ENCODE measurements at regions not wholly inside any gene's neighbourhood (a gene's known extent, or its start where the extent isn't known, plus 50 kb on each side); places are given as distances from the start of the nearest gene placed in this dataset.
A peak's percentile ranks its signal among the peaks of the same experiment; 100 is the strongest.

- H3K27ac Mint-ChIP-seq (ENCODE audit: unreplicated experiment), result no peak overlapping the region
Measured at GRCh38 chr2:134776836-134777235, 58.0 kb upstream of the TMEM163 start.

DNA sequence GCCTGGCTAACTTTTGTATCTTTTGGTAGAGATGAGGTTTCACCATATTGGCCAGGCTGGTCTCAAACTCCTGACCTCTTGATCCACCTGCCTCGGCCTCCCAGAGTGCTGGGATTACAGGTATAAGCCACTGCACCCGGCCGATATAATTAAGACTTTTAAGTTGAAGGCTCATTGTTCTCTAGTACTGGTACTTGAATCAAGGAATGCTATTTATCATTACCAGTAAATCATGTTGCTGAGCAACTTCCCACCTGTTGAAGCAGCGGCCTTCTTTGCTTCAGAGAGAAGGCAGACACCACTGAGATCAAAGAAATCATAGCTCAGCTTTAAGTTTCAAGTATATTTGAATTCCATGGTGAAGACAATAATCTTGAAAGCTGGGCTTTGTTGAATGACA, 58.8 kb upstream of the TMEM163 start:
- H3K4me1 Mint-ChIP-seq (ENCODE audit: low read depth, unreplicated experiment), result no peaks in the 10 kb centered on the region

More at GRCh38 chr2:134776836-134777235, 58.0 kb upstream of the TMEM163 start:
- H3K27me3 Mint-ChIP-seq (ENCODE audit: insufficient read depth, unreplicated experiment), result no peaks in the 10 kb centered on the region
- Histone ChIP-seq H3K36me3 (ENCODE audit: control insufficient read depth, insufficient read depth, low read length) (no peaks in the 10 kb centered on the region), H3K9me3 (no peaks in the 10 kb centered on the region), H3K4me3 (ENCODE audit: low read depth, low read length) (no peak overlapping the region), H3K4me1 (0 out of 2 replicates have a peak, but pooled peaks cover 3% of the 10 kb centered on the region), H3K27me3 (replicated peaks; ENCODE audit: control insufficient read depth, insufficient read depth, low read length) (no peaks in the 10 kb centered on the region)
- H3K36me3 Mint-ChIP-seq (ENCODE audit: insufficient read depth, unreplicated experiment), result no peaks in the 10 kb centered on the region
- no peaks in the 10 kb centered on the region for H3K4me1 Mint-ChIP-seq (ENCODE audit: low read depth, unreplicated experiment)
- POLR2A ChIA-PET, result no interaction called here
- no peaks in the 10 kb centered on the region for H3K9me3 Mint-ChIP-seq (ENCODE audit: unreplicated experiment)
- no peak overlapping the region for H3K4me3 Mint-ChIP-seq (ENCODE audit: unreplicated experiment)
- BruUV-seq (replicated peaks), result no TSS peak
- DNase-seq, result no peak
- TF ChIP-seq, protein P1, sequence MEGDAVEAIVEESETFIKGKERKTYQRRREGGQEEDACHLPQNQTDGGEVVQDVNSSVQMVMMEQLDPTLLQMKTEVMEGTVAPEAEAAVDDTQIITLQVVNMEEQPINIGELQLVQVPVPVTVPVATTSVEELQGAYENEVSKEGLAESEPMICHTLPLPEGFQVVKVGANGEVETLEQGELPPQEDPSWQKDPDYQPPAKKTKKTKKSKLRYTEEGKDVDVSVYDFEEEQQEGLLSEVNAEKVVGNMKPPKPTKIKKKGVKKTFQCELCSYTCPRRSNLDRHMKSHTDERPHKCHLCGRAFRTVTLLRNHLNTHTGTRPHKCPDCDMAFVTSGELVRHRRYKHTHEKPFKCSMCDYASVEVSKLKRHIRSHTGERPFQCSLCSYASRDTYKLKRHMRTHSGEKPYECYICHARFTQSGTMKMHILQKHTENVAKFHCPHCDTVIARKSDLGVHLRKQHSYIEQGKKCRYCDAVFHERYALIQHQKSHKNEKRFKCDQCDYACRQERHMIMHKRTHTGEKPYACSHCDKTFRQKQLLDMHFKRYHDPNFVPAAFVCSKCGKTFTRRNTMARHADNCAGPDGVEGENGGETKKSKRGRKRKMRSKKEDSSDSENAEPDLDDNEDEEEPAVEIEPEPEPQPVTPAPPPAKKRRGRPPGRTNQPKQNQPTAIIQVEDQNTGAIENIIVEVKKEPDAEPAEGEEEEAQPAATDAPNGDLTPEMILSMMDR (IDR thresholded peaks at IDR 0.05; ENCODE audit: insufficient read depth in 1 of 2, low read depth in 1 of 2, low read length in 1 of 2, severe bottlenecking in 1 of 2, unreplicated experiment in 1 of 2), result no peak
- intact Hi-C loops (cut with micrococcal nuclease; ENCODE audit: unreplicated experiment), result loop anchor here (5.0 kb wide), 1 partner anchor 120 kb away; no protein-coding TSS in a partner anchor
- CTCF ChIA-PET, result interaction anchor here (0.6 kb wide), 1 partner anchor 141 kb away, joined by 3 read pairs; no protein-coding TSS in a partner anchor

GRCh38 chr2:134778372-134778771, 59.6 kb upstream of the TMEM163 start:
- Mint-ChIP-seq H3K9me3 (ENCODE audit: unreplicated experiment) (no peaks in the 10 kb centered on the region), H3K36me3 (ENCODE audit: insufficient read depth, unreplicated experiment) (no peaks in the 10 kb centered on the region), H3K27me3 (ENCODE audit: insufficient read depth, unreplicated experiment) (no peaks in the 10 kb centered on the region), H3K4me3 (ENCODE audit: unreplicated experiment) (no peak overlapping the region), H3K4me1 (ENCODE audit: low read depth, unreplicated experiment) (no peaks in the 10 kb centered on the region), H3K27ac (ENCODE audit: unreplicated experiment) (no peak overlapping the region)
- ChIA-PET CTCF (no interaction called here), POLR2A (no interaction called here)
- Histone ChIP-seq H3K4me3 (ENCODE audit: low read depth, low read length) (no peak overlapping the region), H3K27me3 (replicated peaks; ENCODE audit: control insufficient read depth, insufficient read depth, low read length) (no peaks in the 10 kb centered on the region), H3K4me1 (0 out of 2 replicates have a peak, but pooled peaks cover 3% of the 10 kb centered on the region), H3K36me3 (ENCODE audit: control insufficient read depth, insufficient read depth, low read length) (no peaks in the 10 kb centered on the region), H3K9me3 (no peaks in the 10 kb centered on the region)
- DNase-seq, result peak in 1 of 2 experiments; percentile 10
- BruUV-seq (replicated peaks), result no TSS peak
- intact Hi-C loops (cut with micrococcal nuclease; ENCODE audit: unreplicated experiment), result loop anchor here (1.0 to 5.0 kb wide), 2 partner anchors 121 to 312 kb away; no protein-coding TSS in a partner anchor
- TF ChIP-seq, protein P1 (IDR thresholded peaks at IDR 0.05; ENCODE audit: insufficient read depth in 1 of 2, low read depth in 1 of 2, low read length in 1 of 2, severe bottlenecking in 1 of 2, unreplicated experiment in 1 of 2), result peak; percentile 49 to 50

More for the DNA sequence above, 58.8 kb upstream of the TMEM163 start:
- Histone ChIP-seq H3K27me3 (replicated peaks; ENCODE audit: control insufficient read depth, insufficient read depth, low read length) (no peaks in the 10 kb centered on the region), H3K4me1 (0 out of 2 replicates have a peak, but pooled peaks cover 3% of the 10 kb centered on the region), H3K4me3 (ENCODE audit: low read depth, low read length) (no peak overlapping the region), H3K9me3 (no peaks in the 10 kb centered on the region), H3K36me3 (ENCODE audit: control insufficient read depth, insufficient read depth, low read length) (no peaks in the 10 kb centered on the region)
- no peak overlapping the region for H3K4me3 Mint-ChIP-seq (ENCODE audit: unreplicated experiment)
- no peak for DNase-seq
- no peak overlapping the region for H3K27ac Mint-ChIP-seq (ENCODE audit: unreplicated experiment)
- H3K36me3 Mint-ChIP-seq (ENCODE audit: insufficient read depth, unreplicated experiment), result no peaks in the 10 kb centered on the region
- BruUV-seq (replicated peaks), result no TSS peak
- H3K27me3 Mint-ChIP-seq (ENCODE audit: insufficient read depth, unreplicated experiment), result no peaks in the 10 kb centered on the region
- CTCF ChIA-PET, result no interaction called here
- POLR2A ChIA-PET, result no interaction called here
- TF ChIP-seq, protein P1 (IDR thresholded peaks at IDR 0.05; ENCODE audit: insufficient read depth in 1 of 2, low read depth in 1 of 2, low read length in 1 of 2, severe bottlenecking in 1 of 2, unreplicated experiment in 1 of 2), result no peak
- intact Hi-C loops (cut with micrococcal nuclease; ENCODE audit: unreplicated experiment), result loop anchor here (5.0 kb wide), 1 partner anchor 120 kb away; no protein-coding TSS in a partner anchor
- no peaks in the 10 kb centered on the region for H3K9me3 Mint-ChIP-seq (ENCODE audit: unreplicated experiment)
